HG03139 (cell line): ENCODE measurements at regions not wholly inside any gene's neighbourhood (a gene's known extent, or its start where the extent isn't known, plus 50 kb on each side); places are given as distances from the start of the nearest gene placed in this dataset.
"Not testable (repeated sequence)": the region's sequence is repeated elsewhere in the genome, so short reads cannot be mapped to it uniquely, and the experiment has no call there.

Source experiments
- ATAC-seq: cut with Tn5 transposase; IDR thresholded peaks from one replicate; pipeline ENCODE4 v1.9.1; 2021; ENCODE audit not compliant: unreplicated experiment

- ATAC-seq = no peak
Measured at GRCh38 chr1:164366014-164366413, 193.0 kb upstream of the PBX1 start.

DNA sequence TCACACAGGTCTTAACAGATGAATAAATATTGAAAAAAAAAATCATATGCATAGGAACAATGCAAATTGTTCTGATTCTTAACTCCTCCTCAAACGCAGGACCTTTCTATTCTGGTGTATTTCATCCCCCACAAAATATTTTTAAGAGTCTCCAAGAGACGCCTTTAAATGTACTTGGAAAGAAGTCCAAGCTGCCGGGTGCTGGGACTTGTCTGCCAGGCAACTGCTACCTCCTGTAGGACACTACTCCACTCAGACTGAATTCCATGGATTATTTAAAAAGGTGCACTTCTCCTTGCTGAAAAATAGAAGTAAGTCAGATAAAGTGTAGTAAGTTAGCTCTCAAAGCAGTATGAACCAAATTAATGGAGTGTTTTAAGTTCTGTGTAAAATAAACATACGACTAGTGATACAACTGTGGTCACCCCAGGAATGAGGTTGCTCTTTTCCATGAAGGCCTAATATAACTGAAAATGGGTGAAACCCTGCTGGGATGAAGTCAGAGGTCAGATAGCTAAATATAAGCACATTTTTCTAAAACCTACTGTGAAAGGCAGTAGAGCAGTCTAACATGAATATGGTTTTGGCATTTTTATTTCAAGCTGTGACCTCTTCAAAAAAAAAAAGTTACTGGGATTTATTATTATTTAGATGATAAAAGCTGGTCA lies 189.2 kb upstream of the PBX1 start:
- ATAC-seq = no peak

DNA sequence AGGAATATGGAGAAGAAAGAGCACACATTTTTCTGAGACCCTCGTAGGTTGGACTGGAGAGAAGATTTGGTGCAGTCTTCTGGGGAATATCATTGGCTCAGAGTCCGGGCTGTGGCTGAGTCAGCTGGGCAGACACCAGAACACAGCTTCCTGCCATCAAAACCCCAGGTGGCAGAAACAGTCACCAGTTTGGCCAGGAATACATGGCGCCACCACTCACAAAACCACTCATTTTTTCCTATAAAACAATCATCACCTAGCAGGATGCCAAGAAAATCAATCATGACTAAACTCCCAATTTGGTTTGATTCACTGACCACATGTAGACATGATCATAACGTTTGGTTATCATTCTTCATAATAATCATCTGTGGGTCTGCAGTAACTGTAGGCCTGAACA lies 178.1 kb upstream of the PBX1 start:
- no peak for ATAC-seq

- ATAC-seq = no peak
Measured at GRCh38 chr1:164382384-164382783, 176.6 kb upstream of the PBX1 start.

- ATAC-seq = no peak
Measured at GRCh38 chr1:164384262-164384661, 174.7 kb upstream of the PBX1 start.

GRCh38 chr1:164417016-164417704 lies 141.8 kb upstream of the PBX1 start:
- ATAC-seq = no peak

DNA sequence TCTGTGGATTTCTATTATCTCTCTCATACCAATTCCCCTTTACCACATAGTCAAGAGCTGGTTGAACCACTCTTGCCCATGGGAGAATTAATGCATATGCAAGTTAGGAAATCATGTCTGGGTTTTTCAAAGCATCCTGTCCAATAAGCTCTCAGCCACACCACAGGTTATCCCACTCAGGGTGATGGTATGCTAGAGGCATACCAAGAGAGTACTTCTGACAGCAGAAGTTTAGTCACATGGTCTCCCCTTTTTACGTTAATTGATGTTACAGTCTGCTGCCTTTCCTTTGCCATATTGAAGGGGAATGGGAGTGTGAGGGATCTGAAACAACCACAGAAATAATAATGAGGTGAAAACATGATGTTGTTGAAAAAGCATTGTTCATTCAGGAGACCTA lies 135.8 kb upstream of the PBX1 start:
- ATAC-seq = no peak

- ATAC-seq = no peak
Measured at GRCh38 chr1:164433141-164433817, 125.7 kb upstream of the PBX1 start.

- no peak for ATAC-seq
Measured at GRCh38 chr1:164433818-164434170, 125.2 kb upstream of the PBX1 start.

DNA sequence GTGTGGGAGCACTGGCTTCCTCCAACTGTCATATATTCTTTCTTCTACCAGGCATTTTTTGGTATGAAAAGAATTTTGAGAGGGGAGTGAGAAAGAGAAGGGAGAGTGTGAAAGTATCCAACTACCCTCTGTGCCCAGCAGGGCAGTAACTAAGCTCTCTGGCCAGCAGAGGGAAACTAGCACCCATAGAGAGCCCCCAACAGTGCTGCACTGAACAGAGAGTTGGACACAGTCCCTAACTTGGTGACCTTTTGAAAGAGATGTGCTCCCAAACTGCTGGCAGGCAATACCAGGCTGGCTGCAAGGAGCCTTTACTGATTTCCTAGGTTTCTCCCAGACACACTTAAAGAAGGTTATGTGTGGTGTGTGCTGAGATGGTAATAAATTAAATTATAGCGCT lies 118.8 kb upstream of the PBX1 start:
- ATAC-seq = no peak

GRCh38 chr1:164443166-164443565 lies 115.8 kb upstream of the PBX1 start:
- ATAC-seq = no peak

- ATAC-seq = no peak
Measured at GRCh38 chr1:164443836-164444235, 115.1 kb upstream of the PBX1 start.

GRCh38 chr1:164446020-164446419 lies 113.0 kb upstream of the PBX1 start:
- ATAC-seq = no peak

GRCh38 chr1:164452549-164452948 lies 106.4 kb upstream of the PBX1 start:
- ATAC-seq = no peak

- no peak for ATAC-seq
Measured at GRCh38 chr1:164456272-164456671, 102.7 kb upstream of the PBX1 start.

DNA sequence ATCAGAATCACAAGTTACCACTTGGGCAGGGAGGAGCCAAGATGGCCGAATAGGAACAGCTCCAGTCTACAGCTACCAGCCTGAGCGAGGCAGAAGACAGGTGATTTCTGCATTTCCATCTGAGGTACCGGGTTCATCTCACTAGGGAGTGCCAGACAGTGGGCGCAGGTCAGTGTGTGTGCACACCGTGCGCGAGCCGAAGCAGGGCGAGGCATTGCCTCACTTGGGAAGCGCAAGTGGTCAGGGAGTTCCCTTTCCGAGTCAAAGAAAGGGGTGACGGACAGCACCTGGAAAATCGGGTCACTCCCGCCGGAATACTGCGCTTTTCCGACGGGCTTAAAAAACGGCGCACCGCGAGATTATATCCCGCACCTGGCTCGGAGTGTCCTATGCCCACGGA lies 99.8 kb upstream of the PBX1 start:
- ATAC-seq = not testable (repeated sequence)

DNA sequence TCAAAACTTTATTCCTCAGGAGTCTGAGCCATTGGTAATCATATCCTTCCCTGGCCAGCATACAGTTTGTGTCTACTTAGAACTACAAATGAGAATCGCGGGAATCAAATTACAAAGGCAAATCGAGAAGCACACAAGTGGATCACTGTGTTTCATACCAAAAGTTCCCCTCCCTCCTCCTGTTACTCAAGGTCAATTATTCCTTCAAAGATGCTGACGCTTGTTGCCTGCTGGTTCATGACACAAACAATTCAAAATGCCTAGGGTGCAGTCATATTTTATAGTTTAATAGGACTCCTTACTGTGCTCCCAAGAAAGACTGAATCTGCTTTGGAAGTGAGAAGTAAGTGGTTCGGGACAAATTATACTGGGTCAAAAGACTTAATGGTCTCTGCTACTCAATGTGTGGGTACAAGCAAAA lies 93.0 kb upstream of the PBX1 start:
- no peak for ATAC-seq

DNA sequence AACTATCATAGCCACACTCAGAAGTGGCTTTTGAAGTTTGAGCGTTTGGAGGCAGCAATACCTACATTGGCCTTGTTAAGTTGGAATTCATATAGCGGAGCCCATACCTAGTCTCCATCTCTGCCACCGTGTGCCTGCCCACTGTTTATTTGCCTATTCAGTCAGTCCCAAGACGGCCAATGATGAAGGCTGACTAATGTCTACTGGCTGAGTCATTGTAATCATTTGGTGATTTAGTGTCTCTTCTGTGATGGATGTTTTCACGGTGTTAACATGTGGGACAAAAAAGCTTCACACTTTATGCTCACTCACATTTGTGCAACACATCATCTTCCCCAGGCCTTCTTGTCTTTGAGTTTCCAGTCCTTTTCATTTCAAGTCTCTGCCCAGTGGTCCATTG lies 92.6 kb upstream of the PBX1 start:
- no peak for ATAC-seq

- ATAC-seq = no peak
Measured at GRCh38 chr1:164470996-164471395, 88.0 kb upstream of the PBX1 start.

DNA sequence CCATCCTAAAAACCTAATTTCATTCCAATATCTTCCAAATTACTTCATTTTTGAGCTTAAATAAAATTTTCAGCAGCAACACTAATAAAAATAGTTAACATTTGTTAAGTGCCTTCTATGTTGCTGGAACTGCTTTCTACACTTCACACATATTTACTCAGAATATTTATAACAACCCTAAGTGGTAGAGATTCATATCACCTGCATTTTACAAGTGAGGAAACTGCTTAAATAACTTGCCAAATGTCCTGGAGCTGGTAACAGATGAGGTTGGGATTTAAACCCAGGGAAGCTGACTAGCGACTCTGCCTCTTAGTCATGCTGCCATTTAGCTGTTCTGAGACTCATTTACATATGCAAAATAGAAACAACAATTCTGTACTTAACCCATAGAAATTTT lies 86.1 kb upstream of the PBX1 start:
- no peak for ATAC-seq

DNA sequence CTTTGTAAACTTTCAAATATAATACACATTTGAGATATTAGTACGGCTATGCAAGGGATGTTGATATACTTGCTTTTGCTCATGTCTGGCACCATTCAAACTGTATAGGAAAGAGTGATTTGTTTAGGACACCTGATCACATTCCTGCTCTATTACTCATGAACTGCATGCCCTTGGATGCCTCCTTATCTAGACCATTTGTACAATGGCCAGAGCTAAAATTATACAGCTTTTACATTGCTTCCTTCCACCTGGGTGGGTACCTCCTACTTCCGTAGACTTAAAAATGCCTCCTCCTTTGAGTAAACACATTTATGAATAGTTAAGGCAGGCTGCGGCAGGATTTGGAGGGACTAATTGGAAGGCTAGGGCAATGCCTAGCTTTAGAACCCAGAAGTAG lies 85.4 kb upstream of the PBX1 start:
- no peak for ATAC-seq

GRCh38 chr1:164475834-164476233 lies 83.2 kb upstream of the PBX1 start:
- ATAC-seq = no peak
